ENCODE measurements at regions not wholly inside any gene's neighbourhood (a gene's known extent, or its start where the extent isn't known, plus 50 kb on each side); places are given as distances from the start of the nearest gene placed in this dataset.

DNA sequence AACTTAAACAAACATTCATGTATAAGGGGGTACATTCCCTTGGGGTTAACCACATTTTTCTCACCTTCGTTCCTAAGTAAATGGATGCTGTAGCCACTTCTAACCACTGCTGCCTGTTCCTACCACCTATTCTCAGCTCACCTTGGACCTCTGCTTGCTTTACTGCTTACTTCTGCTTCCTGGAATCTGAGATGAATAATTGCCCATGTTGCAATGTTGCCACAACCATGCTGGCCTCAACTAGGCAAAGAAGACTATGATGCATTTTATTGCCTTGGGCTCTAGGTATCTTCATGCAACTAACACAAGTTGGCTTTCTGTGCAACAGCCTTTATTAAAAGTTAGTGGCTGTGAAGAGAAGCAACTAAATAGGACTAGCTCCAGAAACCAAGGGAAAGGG is 106.3 kb upstream of the TCF4 start:
- H3K36me3 Mint-ChIP-seq (ENCODE audit: low read depth) = no peaks in the 10 kb centered on the region
- POLR2A ChIA-PET = no interaction called here
- H3K4me1 Mint-ChIP-seq = no peaks in the 10 kb centered on the region
- no peak for DNase-seq
- H3K27ac Mint-ChIP-seq = no peak overlapping the region
- CTCF ChIA-PET = no interaction called here
- no peak overlapping the region for H3K4me3 Mint-ChIP-seq
- no peaks in the 10 kb centered on the region for H3K9me3 Mint-ChIP-seq
- ATAC-seq (ENCODE audit: low read depth) = no peak
- intact Hi-C loops (cut with micrococcal nuclease) = no loop called here
- TF ChIP-seq, protein P1, sequence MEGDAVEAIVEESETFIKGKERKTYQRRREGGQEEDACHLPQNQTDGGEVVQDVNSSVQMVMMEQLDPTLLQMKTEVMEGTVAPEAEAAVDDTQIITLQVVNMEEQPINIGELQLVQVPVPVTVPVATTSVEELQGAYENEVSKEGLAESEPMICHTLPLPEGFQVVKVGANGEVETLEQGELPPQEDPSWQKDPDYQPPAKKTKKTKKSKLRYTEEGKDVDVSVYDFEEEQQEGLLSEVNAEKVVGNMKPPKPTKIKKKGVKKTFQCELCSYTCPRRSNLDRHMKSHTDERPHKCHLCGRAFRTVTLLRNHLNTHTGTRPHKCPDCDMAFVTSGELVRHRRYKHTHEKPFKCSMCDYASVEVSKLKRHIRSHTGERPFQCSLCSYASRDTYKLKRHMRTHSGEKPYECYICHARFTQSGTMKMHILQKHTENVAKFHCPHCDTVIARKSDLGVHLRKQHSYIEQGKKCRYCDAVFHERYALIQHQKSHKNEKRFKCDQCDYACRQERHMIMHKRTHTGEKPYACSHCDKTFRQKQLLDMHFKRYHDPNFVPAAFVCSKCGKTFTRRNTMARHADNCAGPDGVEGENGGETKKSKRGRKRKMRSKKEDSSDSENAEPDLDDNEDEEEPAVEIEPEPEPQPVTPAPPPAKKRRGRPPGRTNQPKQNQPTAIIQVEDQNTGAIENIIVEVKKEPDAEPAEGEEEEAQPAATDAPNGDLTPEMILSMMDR (IDR thresholded peaks at IDR 0.05) = no peak
- no peaks in the 10 kb centered on the region for H3K27me3 Mint-ChIP-seq

DNA sequence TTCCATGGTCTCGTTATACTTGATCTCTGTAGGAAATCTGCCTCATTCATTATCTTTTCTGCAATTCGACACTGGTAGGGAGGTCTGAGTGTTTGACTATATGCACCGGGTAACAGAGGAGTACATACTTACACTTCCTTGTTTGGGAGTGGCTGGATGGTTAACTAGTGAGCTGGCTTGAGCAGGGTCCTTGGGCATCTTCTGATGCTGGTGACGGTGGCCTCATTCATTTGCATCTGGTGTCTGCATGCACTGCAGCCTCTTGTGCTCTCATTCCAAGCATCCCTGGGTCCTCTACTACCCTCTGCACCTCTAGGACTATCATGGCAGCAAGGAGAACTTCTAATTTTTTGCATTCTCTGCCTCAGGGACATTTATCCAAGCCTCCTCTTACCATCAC is 100.0 kb upstream of the TCF4 start:
- Mint-ChIP-seq H3K27ac (no peak overlapping the region), H3K9me3 (no peaks in the 10 kb centered on the region), H3K36me3 (ENCODE audit: low read depth) (no peaks in the 10 kb centered on the region), H3K4me3 (no peak overlapping the region), H3K4me1 (no peaks in the 10 kb centered on the region), H3K27me3 (peaks cover 2% of the 10 kb centered on the region)
- intact Hi-C loops (cut with micrococcal nuclease) = no loop called here
- no peak for ATAC-seq (ENCODE audit: low read depth)
- TF ChIP-seq, protein P1 (IDR thresholded peaks at IDR 0.05) = no peak
- CTCF ChIA-PET = no interaction called here
- DNase-seq = no peak
- POLR2A ChIA-PET = no interaction called here

- no peaks in the 10 kb centered on the region for H3K4me1 Mint-ChIP-seq
- no peak overlapping the region for H3K4me3 Mint-ChIP-seq
- TF ChIP-seq, protein P1 (IDR thresholded peaks at IDR 0.05) = no peak
- H3K36me3 Mint-ChIP-seq (ENCODE audit: low read depth) = no peaks in the 10 kb centered on the region
- ChIA-PET CTCF (no interaction called here), POLR2A (no interaction called here)
- intact Hi-C loops (cut with micrococcal nuclease) = no loop called here
- H3K9me3 Mint-ChIP-seq = no peaks in the 10 kb centered on the region
- ATAC-seq (ENCODE audit: low read depth) = no peak
- no peak for DNase-seq
- H3K27ac Mint-ChIP-seq = no peak overlapping the region
- peaks cover 2% of the 10 kb centered on the region for H3K27me3 Mint-ChIP-seq
Measured at GRCh38 chr18:55687106-55687505, 99.1 kb upstream of the TCF4 start.

DNA sequence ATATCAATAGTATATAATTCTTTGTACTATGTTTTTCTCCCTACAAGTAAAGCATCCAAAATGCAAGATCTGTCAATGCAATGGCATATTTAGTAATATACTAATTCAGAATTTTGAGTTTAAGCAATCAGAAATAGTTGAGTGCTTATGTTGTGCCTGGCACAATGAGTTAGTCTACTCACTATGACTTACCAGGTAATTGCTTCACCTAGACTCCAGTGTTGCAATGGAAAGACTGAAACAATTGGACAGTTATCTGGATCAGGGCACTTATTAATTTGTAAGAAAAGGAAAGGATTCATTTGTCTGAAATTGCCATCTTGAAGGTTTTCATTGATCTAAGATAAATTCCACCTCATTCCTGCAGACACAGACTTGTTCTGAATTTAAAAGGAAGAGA is 97.6 kb upstream of the TCF4 start:
- ChIA-PET CTCF (no interaction called here), POLR2A (no interaction called here)
- TF ChIP-seq, protein P1 (IDR thresholded peaks at IDR 0.05) = no peak
- no peak overlapping the region for H3K27ac Mint-ChIP-seq
- intact Hi-C loops (cut with micrococcal nuclease) = no loop called here
- DNase-seq (no peak), ATAC-seq (ENCODE audit: low read depth) (no peak)
- H3K27me3 Mint-ChIP-seq = peaks cover 2% of the 10 kb centered on the region
- no peak overlapping the region for H3K4me3 Mint-ChIP-seq
- no peaks in the 10 kb centered on the region for H3K9me3 Mint-ChIP-seq
- H3K36me3 Mint-ChIP-seq (ENCODE audit: low read depth) = no peaks in the 10 kb centered on the region
- H3K4me1 Mint-ChIP-seq = no peaks in the 10 kb centered on the region

GRCh38 chr18:55672574-55673361 is 84.8 kb upstream of the TCF4 start:
- ChIA-PET POLR2A (no interaction called here), CTCF (no interaction called here)
- DNase-seq (no peak), ATAC-seq (ENCODE audit: low read depth) (no peak)
- Mint-ChIP-seq H3K27ac (no peak overlapping the region), H3K36me3 (ENCODE audit: low read depth) (no peaks in the 10 kb centered on the region), H3K4me1 (no peaks in the 10 kb centered on the region), H3K4me3 (no peak overlapping the region), H3K9me3 (peaks cover 5% of the 10 kb centered on the region), H3K27me3 (no peaks in the 10 kb centered on the region)
- intact Hi-C loops (cut with micrococcal nuclease) = no loop called here
- TF ChIP-seq, protein P1 (IDR thresholded peaks at IDR 0.05) = no peak

Measured in activated B cell treated with CpG ODN at 0.5 μM for 24 hours (primary cell).